Panc1 (cell line): ENCODE measurements at regions not wholly inside any gene's neighbourhood (a gene's known extent, or its start where the extent isn't known, plus 50 kb on each side); places are given as distances from the start of the nearest gene placed in this dataset.

Experiments
- ATAC-seq: fragments of 200-7000 bp; cut with Tn5 transposase; 2 replicates; pipeline ENCODE4 v1.9.1; 2020; ENCODE audit warnings: mild to moderate bottlenecking, moderate library complexity
- BruUV-seq: library from RNA; stranded (reverse); fragments of 400-500 nt; replicated peaks from 2 replicates; lab custom pipeline; 2021; lab: Mats Ljungman, UMichigan
- CTCF ChIA-PET: fragments of 300-600 bp; sonication (Branson Sonifier 250); formaldehyde crosslinking; loops from one replicate; lab custom pipeline; 2022; ENCODE audit warnings: antibody characterized with exemption; lab: Charles Lee
- POLR2A ChIA-PET: fragments of 300-600 bp; sonication (Branson Sonifier 250); formaldehyde crosslinking; loops from one replicate; lab custom pipeline; 2022; ENCODE audit warnings: antibody characterized with exemption; lab: Charles Lee
- DNase-seq: peaks from one replicate; pipeline ENCODE4 v3.0.0-alpha.2; 2010; ENCODE audit warnings: low read depth, low spot score
- H3K27ac ChIP-seq: 2 replicates; pipeline ENCODE4 v1.5.1; 2011; ENCODE audit warnings: mild to moderate bottlenecking, low read length, inconsistent platforms
- H3K27me3 ChIP-seq: fragments of 200-500 bp; sonication (Bioruptor generic); 2 replicates; pipeline ENCODE4 v1.6.0; 2014; ENCODE audit warnings: low read length, inconsistent platforms; ENCODE audit not compliant: control insufficient read depth, insufficient read depth
- H3K36me3 ChIP-seq: fragments of 200-500 bp; sonication (Bioruptor generic); 2 replicates; pipeline ENCODE4 v1.5.1; 2014; ENCODE audit warnings: inconsistent platforms, mild to moderate bottlenecking, low read length, moderate library complexity; ENCODE audit not compliant: control insufficient read depth, insufficient read depth
- H3K4me1 ChIP-seq: 2 replicates; pipeline ENCODE4 v1.5.1; 2011; ENCODE audit warnings: inconsistent platforms, mild to moderate bottlenecking, low read length, moderate library complexity; ENCODE audit not compliant: control insufficient read depth, insufficient read depth
- H3K4me3 ChIP-seq, 2 experiments: 2 replicates each; pipeline ENCODE4 v1.5.1; 2011 to 2012; ENCODE audit warnings: low read depth in 2 of 2, low read length in 2 of 2, mild to moderate bottlenecking in 2 of 2, inconsistent platforms in 1 of 2, moderate library complexity in 1 of 2
- H3K9me3 ChIP-seq: fragments of 200-500 bp; sonication (Bioruptor generic); 2 replicates; pipeline ENCODE4 v1.5.1; 2014; ENCODE audit warnings: low read depth, mild to moderate bottlenecking, inconsistent platforms, low read length, moderate library complexity; ENCODE audit not compliant: control insufficient read depth, insufficient read depth
- CTCF ChIP-seq: fragments of 450-650 bp; IDR thresholded peaks from 2 replicates; pipeline ENCODE4 v1.5.1; 2017; ENCODE audit warnings: mild to moderate bottlenecking
- POLR2AphosphoS5 ChIP-seq: IDR thresholded peaks from 2 replicates; pipeline ENCODE4 v1.6.1; 2012; ENCODE audit warnings: mild to moderate bottlenecking, low read depth, low read length, moderate library complexity
- REST ChIP-seq, 2 experiments: IDR thresholded peaks; 2 replicates each; pipeline ENCODE4 v1.6.1; 2011 to 2012; ENCODE audit warnings: low read depth in 2 of 2, control low read depth in 1 of 2, low read length in 1 of 2, mild to moderate bottlenecking in 1 of 2, moderate library complexity in 1 of 2; ENCODE audit not compliant: insufficient read depth in 1 of 2
- SIN3A ChIP-seq: IDR thresholded peaks from 2 replicates; pipeline ENCODE4 v1.6.1; 2012; ENCODE audit warnings: low read depth, mild to moderate bottlenecking, low read length, moderate library complexity, borderline replicate concordance; ENCODE audit not compliant: insufficient read depth
- TCF7L2 ChIP-seq: IDR thresholded peaks from 2 replicates; pipeline ENCODE4 v1.6.1; 2011; ENCODE audit warnings: mild to moderate bottlenecking, low read depth, low read length, inconsistent platforms
- in situ Hi-C: cut with HindIII; loops from 2 replicates; pipeline ENCODE4 v1.10.0; 2016; ENCODE audit warnings: low sequenced_read_pairs, low pct_unique_long_range_greater_than_20kb
- intact Hi-C: fragments of 100-400 bp; cut with micrococcal nuclease; formaldehyde crosslinking; loops from one replicate; pipeline ENCODE4 v1.10.0; 2022; ENCODE audit not compliant: unreplicated experiment

- intact Hi-C loops, result no loop called here
- H3K9me3 ChIP-seq, result no peaks in the 10 kb centered on the region
- TF ChIP-seq REST (IDR thresholded peaks at IDR 0.05; ENCODE audit: insufficient read depth in 1 of 2, low read depth in 2 of 2, low read length in 1 of 2), result no peak
- ChIA-PET POLR2A (no interaction called here), CTCF (no interaction called here)
- in situ Hi-C loops, result no loop called here
- H3K27me3 ChIP-seq, result no peaks in the 10 kb centered on the region
- no peaks in the 10 kb centered on the region for H3K4me1 ChIP-seq
- H3K4me3 ChIP-seq, result no peak overlapping the region
- no TSS peak for BruUV-seq
- no peak for DNase-seq
- ATAC-seq, result no peak
- H3K36me3 ChIP-seq, result no peaks in the 10 kb centered on the region
- H3K27ac ChIP-seq, result no peak overlapping the region
Observed at GRCh38 chr12:114774197-114774596, 90.2 kb upstream of the TBX3 start.

GRCh38 chr12:114770323-114770722 lies 86.3 kb upstream of the TBX3 start:
- ATAC-seq (no peak), DNase-seq (no peak)
- H3K4me3 ChIP-seq, result no peak overlapping the region
- CTCF ChIA-PET, result interaction anchor here (0.9 kb wide), 1 partner anchor 33 kb away, joined by 3 read pairs; no protein-coding TSS in a partner anchor
- no peaks in the 10 kb centered on the region for H3K36me3 ChIP-seq
- no peak overlapping the region for H3K27ac ChIP-seq
- intact Hi-C loops, result no loop called here
- in situ Hi-C loops, result no loop called here
- H3K27me3 ChIP-seq, result no peaks in the 10 kb centered on the region
- BruUV-seq, result no TSS peak
- TF ChIP-seq TCF7L2 (no peak), POLR2AphosphoS5 (no peak), REST (IDR thresholded peaks at IDR 0.05; ENCODE audit: insufficient read depth in 1 of 2, low read depth in 2 of 2, low read length in 1 of 2) (no peak), SIN3A (no peak), CTCF (no peak)
- no peaks in the 10 kb centered on the region for H3K9me3 ChIP-seq
- POLR2A ChIA-PET, result no interaction called here
- H3K4me1 ChIP-seq, result no peaks in the 10 kb centered on the region
